Body of pancreas (tissue), 4 donors: ENCODE measurements at regions not wholly inside any gene's neighbourhood (a gene's known extent, or its start where the extent isn't known, plus 50 kb on each side); places are given as distances from the start of the nearest gene placed in this dataset.

Experiments
- ATAC-seq: fragments of 150-250 bp; one replicate; pipeline ENCODE4 v1.9.1; 2016
- DNase-seq, 4 donors: peaks; one replicate each; pipeline ENCODE4 v3.0.0-alpha.2; 2019
- H3K27ac ChIP-seq, 4 donors: fragments of 200-600 bp; sonication (generic); 1 replicate in 3 of 4; 2 replicates in 1 of 4; pipeline versions ENCODE4 v1.5.1 to v1.6.1; 2016 to 2019; ENCODE audit warnings: mild to moderate bottlenecking in 1 of 4, mixed read lengths in 1 of 4, moderate library complexity in 1 of 4
- H3K27me3 ChIP-seq, 2 donors: fragments of 200-600 bp; sonication (generic); one replicate each; pipeline ENCODE4 v1.6.0; 2016; ENCODE audit warnings: mild to moderate bottlenecking in 1 of 2
- H3K36me3 ChIP-seq, 2 donors: fragments of 200-600 bp; sonication (generic); replicated peaks in 1 of 2; 2 replicates each; pipeline ENCODE4 v1.5.1; 2016; ENCODE audit warnings: low read depth in 2 of 2; ENCODE audit not compliant: insufficient read depth in 1 of 2
- H3K4me1 ChIP-seq: fragments of 200-600 bp; sonication (generic); one replicate; pipeline ENCODE4 v1.6.0; 2016
- H3K4me3 ChIP-seq, 2 donors: fragments of 200-600 bp; sonication (generic); 1 replicate in 1 of 2; 2 replicates in 1 of 2; pipeline ENCODE4 v1.5.1; 2016 to 2019
- H3K9me3 ChIP-seq, 3 donors: fragments of 200-600 bp; sonication (generic); 1 replicate in 2 of 3; 2 replicates in 1 of 3; pipeline ENCODE4 v1.5.1; 2016
- POLR2A ChIP-seq, 3 donors: fragments of 450-650 bp; IDR thresholded peaks; one replicate each; pipeline ENCODE4 v1.6.1; 2016; ENCODE audit warnings: antibody characterized with exemption in 3 of 3, mild to moderate bottlenecking in 2 of 3
- WGBS, 2 donors: methylation state at CpG; one replicate each; pipeline ENCODE4 v1.1.5; 2017; 5-methylcytosine and 5-hydroxymethylcytosine counted together
- intact Hi-C: fragments of 100-400 bp; cut with DNase I; formaldehyde crosslinking; loops from one replicate; pipeline ENCODE4 v1.15.1; 2023
- TF ChIP-seq, protein P1 (sequence below), 7 experiments: fragments of 450-650 bp in 4 of 7; fragments of 200-600 bp in 3 of 7; sonication (generic) in 3 of 7; IDR thresholded peaks; one replicate each; pipeline ENCODE4 v1.5.1; 2016 to 2019; ENCODE audit warnings: antibody characterized with exemption in 7 of 7

DNA sequence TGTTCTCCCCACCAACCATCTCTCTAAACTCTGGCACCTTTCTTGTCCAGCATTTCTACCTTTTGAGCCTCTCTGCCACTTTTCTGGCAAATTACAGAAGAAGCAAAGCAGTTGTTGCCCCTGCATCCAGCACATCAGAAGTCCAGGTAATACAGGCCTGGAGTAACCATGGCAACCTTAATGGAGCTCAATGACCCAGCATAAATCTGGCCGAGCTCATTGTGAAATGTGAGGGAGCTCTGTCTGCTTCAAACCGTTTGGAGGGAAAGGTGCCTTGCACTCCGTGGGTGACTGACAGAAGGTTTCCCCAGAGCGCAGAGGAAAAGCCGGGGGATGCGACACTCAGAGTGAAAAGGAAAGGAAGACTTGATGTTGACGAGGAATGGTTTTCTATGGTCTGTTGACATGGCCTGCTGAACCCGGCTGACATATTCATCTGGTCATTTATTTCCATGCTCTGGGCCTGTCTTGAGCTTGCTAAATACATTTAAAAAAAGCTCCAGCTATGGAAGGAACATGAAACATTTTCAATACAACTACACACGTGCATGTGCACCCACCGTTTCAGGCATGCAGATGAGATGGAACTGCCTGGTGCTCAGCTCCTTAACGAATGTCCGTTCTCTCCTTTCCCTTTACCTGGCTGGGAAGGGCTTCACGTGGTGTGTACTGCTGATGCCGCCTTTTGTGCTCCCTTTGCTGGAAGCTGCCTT lies 74.9 kb downstream of the ADRA2A start:
- Histone ChIP-seq H3K9me3 (no peaks in the 10 kb centered on the region), H3K27ac (no peak overlapping the region), H3K27me3 (no peaks in the 10 kb centered on the region), H3K4me1 (no peaks in the 10 kb centered on the region), H3K36me3 (no peaks in the 10 kb centered on the region), H3K4me3 (no peak overlapping the region)
- ATAC-seq = no peak
- 83 to 84% methylated on average over 14 of the region's 14 CpGs for WGBS, 2 donors
- intact Hi-C loops = no loop called here
- no peak for DNase-seq
- no peak for TF ChIP-seq POLR2A (IDR thresholded peaks at IDR 0.05)
- TF ChIP-seq, protein P1, sequence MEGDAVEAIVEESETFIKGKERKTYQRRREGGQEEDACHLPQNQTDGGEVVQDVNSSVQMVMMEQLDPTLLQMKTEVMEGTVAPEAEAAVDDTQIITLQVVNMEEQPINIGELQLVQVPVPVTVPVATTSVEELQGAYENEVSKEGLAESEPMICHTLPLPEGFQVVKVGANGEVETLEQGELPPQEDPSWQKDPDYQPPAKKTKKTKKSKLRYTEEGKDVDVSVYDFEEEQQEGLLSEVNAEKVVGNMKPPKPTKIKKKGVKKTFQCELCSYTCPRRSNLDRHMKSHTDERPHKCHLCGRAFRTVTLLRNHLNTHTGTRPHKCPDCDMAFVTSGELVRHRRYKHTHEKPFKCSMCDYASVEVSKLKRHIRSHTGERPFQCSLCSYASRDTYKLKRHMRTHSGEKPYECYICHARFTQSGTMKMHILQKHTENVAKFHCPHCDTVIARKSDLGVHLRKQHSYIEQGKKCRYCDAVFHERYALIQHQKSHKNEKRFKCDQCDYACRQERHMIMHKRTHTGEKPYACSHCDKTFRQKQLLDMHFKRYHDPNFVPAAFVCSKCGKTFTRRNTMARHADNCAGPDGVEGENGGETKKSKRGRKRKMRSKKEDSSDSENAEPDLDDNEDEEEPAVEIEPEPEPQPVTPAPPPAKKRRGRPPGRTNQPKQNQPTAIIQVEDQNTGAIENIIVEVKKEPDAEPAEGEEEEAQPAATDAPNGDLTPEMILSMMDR (IDR thresholded peaks at IDR 0.05) = no peak

DNA sequence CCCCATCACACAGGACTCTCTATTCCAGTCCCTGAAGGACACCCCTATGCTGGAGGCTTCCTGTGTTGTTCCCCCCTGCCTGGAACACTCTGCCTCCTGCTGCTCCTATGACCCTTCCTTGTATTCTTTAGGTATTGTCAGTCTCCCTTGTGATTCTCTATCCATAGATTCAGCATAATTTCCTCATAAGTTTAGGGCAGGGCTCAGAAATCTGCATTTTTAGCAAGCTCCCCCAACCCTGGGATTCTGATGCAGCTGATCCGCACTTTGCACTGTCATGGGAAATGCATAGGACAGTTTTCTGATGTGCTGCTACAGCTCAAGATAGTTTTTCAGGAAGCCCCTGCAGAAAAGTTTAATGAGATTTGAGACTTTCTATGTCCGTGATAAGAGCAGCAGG lies 79.9 kb downstream of the ADRA2A start:
- ATAC-seq = no peak
- WGBS, 2 donors = 87% methylated on average over 2 of the region's 2 CpGs
- Histone ChIP-seq H3K27me3 (no peaks in the 10 kb centered on the region), H3K27ac (no peak overlapping the region), H3K4me3 (no peak overlapping the region), H3K4me1 (no peaks in the 10 kb centered on the region), H3K36me3 (no peaks in the 10 kb centered on the region), H3K9me3 (no peaks in the 10 kb centered on the region)
- no peak for TF ChIP-seq POLR2A (IDR thresholded peaks at IDR 0.05)
- TF ChIP-seq, protein P1 (IDR thresholded peaks at IDR 0.05) = no peak
- no peak for DNase-seq
- intact Hi-C loops = no loop called here

GRCh38 chr10:111158595-111158994 lies 81.8 kb downstream of the ADRA2A start:
- no peak overlapping the region for H3K4me3 ChIP-seq
- DNase-seq (no peak), ATAC-seq (no peak)
- H3K9me3 ChIP-seq = no peaks in the 10 kb centered on the region
- TF ChIP-seq, protein P1 (IDR thresholded peaks at IDR 0.05) = no peak
- TF ChIP-seq POLR2A (IDR thresholded peaks at IDR 0.05) = no peak
- WGBS, 2 donors = 77 to 86% methylated on average over 3 of the region's 3 CpGs
- no peaks in the 10 kb centered on the region for H3K27me3 ChIP-seq
- H3K27ac ChIP-seq = no peak overlapping the region
- intact Hi-C loops = no loop called here
- no peaks in the 10 kb centered on the region for H3K4me1 ChIP-seq
- H3K36me3 ChIP-seq = no peaks in the 10 kb centered on the region

- intact Hi-C loops = no loop called here
- H3K4me3 ChIP-seq = no peak overlapping the region
- H3K36me3 ChIP-seq = no peaks in the 10 kb centered on the region
- WGBS, 2 donors = 59 to 62% methylated on average over 7 of the region's 7 CpGs
- ATAC-seq (no peak), DNase-seq (no peak)
- H3K9me3 ChIP-seq = no peaks in the 10 kb centered on the region
- no peak overlapping the region for H3K27ac ChIP-seq
- TF ChIP-seq, protein P1 (IDR thresholded peaks at IDR 0.05) = no peak
- no peak for TF ChIP-seq POLR2A (IDR thresholded peaks at IDR 0.05)
- no peaks in the 10 kb centered on the region for H3K4me1 ChIP-seq
- H3K27me3 ChIP-seq = no peaks in the 10 kb centered on the region
These were observed 84.5 kb downstream of the ADRA2A start for GRCh38 chr10:111161109-111161874.
